Smooth muscle cell (in vitro differentiated cells): ENCODE measurements at regions not wholly inside any gene's neighbourhood (a gene's known extent, or its start where the extent isn't known, plus 50 kb on each side); places are given as distances from the start of the nearest gene placed in this dataset.

Experiments used
- DNase-seq: peaks from one replicate; lab custom pipeline; 2025; ENCODE audit not compliant: unreplicated experiment; lab: John Stamatoyannopoulos, UW
- H2AFZ ChIP-seq: fragments of 200-600 bp; sonication (generic); 2 replicates; pipeline ENCODE4 v1.6.0; 2016; ENCODE audit warnings: antibody characterized with exemption, low read depth, mild to moderate bottlenecking
- H3F3A ChIP-seq: fragments of 200-600 bp; sonication (generic); 2 replicates; pipeline ENCODE4 v1.6.0; 2017; ENCODE audit warnings: antibody characterized with exemption, low read depth
- H3K27ac ChIP-seq: fragments of 200-600 bp; sonication (generic); 2 replicates; pipeline ENCODE4 v1.5.1; 2016; ENCODE audit warnings: low read depth, mild to moderate bottlenecking
- H3K27me3 ChIP-seq: fragments of 200-600 bp; sonication (generic); 2 replicates; pipeline ENCODE4 v1.6.1; 2016; ENCODE audit warnings: low read depth, mild to moderate bottlenecking
- H3K36me3 ChIP-seq: fragments of 200-600 bp; sonication (generic); 2 replicates; pipeline ENCODE4 v1.5.1; 2016; ENCODE audit warnings: low read depth
- H3K4me1 ChIP-seq: fragments of 200-600 bp; sonication (generic); 2 replicates; pipeline ENCODE4 v1.5.1; 2016; ENCODE audit warnings: low read depth
- H3K4me2 ChIP-seq: fragments of 200-600 bp; sonication (generic); 2 replicates; pipeline ENCODE4 v1.6.0; 2016; ENCODE audit warnings: mild to moderate bottlenecking
- H3K4me3 ChIP-seq: fragments of 200-600 bp; sonication (generic); 2 replicates; pipeline ENCODE4 v1.5.1; 2016; ENCODE audit warnings: mild to moderate bottlenecking
- H3K79me2 ChIP-seq: fragments of 200-600 bp; sonication (generic); 2 replicates; pipeline ENCODE4 v1.6.0; 2016; ENCODE audit warnings: low read depth, mild to moderate bottlenecking
- H3K9ac ChIP-seq: fragments of 200-600 bp; sonication (generic); 2 replicates; pipeline ENCODE4 v1.6.0; 2016; ENCODE audit warnings: low read depth
- H3K9me3 ChIP-seq: fragments of 200-600 bp; sonication (generic); replicated peaks from 2 replicates; pipeline ENCODE4 v1.5.1; 2016; ENCODE audit warnings: low read depth
- H4K20me1 ChIP-seq: fragments of 200-600 bp; sonication (generic); 2 replicates; pipeline ENCODE4 v1.6.0; 2016; ENCODE audit warnings: low read depth
- CTCF ChIP-seq: fragments of 200-600 bp; sonication (generic); IDR thresholded peaks from 2 replicates; pipeline ENCODE4 v1.5.1; 2017; ENCODE audit warnings: borderline replicate concordance, mild to moderate bottlenecking, antibody characterized with exemption; ENCODE audit not compliant: insufficient read depth, poor library complexity, severe bottlenecking
- WGBS: methylation state at CpG from one replicate; pipeline ENCODE4 v1.1.7; 2016; ENCODE audit warnings: low lambda C conversion rate; 5-methylcytosine and 5-hydroxymethylcytosine counted together

- H3K4me3 ChIP-seq, result no peak overlapping the region
- H3K4me1 ChIP-seq, result no peaks in the 10 kb centered on the region
- no peaks in the 10 kb centered on the region for H3K27me3 ChIP-seq
- H3K9ac ChIP-seq, result no peak overlapping the region
- no peak overlapping the region for H3K4me2 ChIP-seq
- TF ChIP-seq CTCF, result no peak
- no peaks in the 10 kb centered on the region for H3K36me3 ChIP-seq
- H2AFZ ChIP-seq, result no peak overlapping the region
- no peaks in the 10 kb centered on the region for H3K79me2 ChIP-seq
- 83% methylated on average over 5 of the region's 5 CpGs for WGBS
- no peaks in the 10 kb centered on the region for H3F3A ChIP-seq
- no peaks in the 10 kb centered on the region for H3K9me3 ChIP-seq
- DNase-seq, result no peak
- H4K20me1 ChIP-seq, result no peaks in the 10 kb centered on the region
- no peak overlapping the region for H3K27ac ChIP-seq
These were observed 246.0 kb upstream of the TENM4 start for GRCh38 chr11:79686703-79687419.

GRCh38 chr11:79683930-79684329, 243.1 kb upstream of the TENM4 start:
- Histone ChIP-seq H3K27ac (no peak overlapping the region), H3K36me3 (no peaks in the 10 kb centered on the region), H3K27me3 (peaks cover 7% of the 10 kb centered on the region), H3K9ac (no peak overlapping the region), H3K9me3 (no peaks in the 10 kb centered on the region), H3K4me1 (peaks cover 3% of the 10 kb centered on the region), H3K79me2 (no peaks in the 10 kb centered on the region), H3K4me2 (no peak overlapping the region), H3F3A (no peaks in the 10 kb centered on the region), H3K4me3 (no peak overlapping the region), H4K20me1 (no peaks in the 10 kb centered on the region), H2AFZ (peak overlapping the region; percentile 22)
- no peak for TF ChIP-seq CTCF
- 66% methylated on average over 1 of the region's 1 CpG for WGBS
- DNase-seq, result no peak

GRCh38 chr11:79678780-79679452, 238.1 kb upstream of the TENM4 start:
- TF ChIP-seq CTCF, result no peak
- no peak for DNase-seq
- Histone ChIP-seq H3K27me3 (peaks cover 7% of the 10 kb centered on the region), H3K4me1 (peaks cover 28% of the 10 kb centered on the region), H3K9me3 (no peaks in the 10 kb centered on the region), H3K4me3 (no peak overlapping the region), H3K4me2 (no peak overlapping the region), H4K20me1 (no peaks in the 10 kb centered on the region), H2AFZ (no peak overlapping the region), H3K79me2 (no peaks in the 10 kb centered on the region), H3K27ac (no peak overlapping the region), H3K36me3 (no peaks in the 10 kb centered on the region), H3F3A (no peaks in the 10 kb centered on the region), H3K9ac (no peak overlapping the region)
- 37% methylated on average over 5 of the region's 5 CpGs for WGBS
